ENCODE measurements at regions not wholly inside any gene's neighbourhood (a gene's known extent, or its start where the extent isn't known, plus 50 kb on each side); places are given as distances from the start of the nearest gene placed in this dataset.
"Not testable (repeated sequence)": the region's sequence is repeated elsewhere in the genome, so short reads cannot be mapped to it uniquely, and the experiment has no call there.

GRCh38 chr6:77097940-77098339 is 365.4 kb downstream of the HTR1B start:
- TF ChIP-seq, protein P1, sequence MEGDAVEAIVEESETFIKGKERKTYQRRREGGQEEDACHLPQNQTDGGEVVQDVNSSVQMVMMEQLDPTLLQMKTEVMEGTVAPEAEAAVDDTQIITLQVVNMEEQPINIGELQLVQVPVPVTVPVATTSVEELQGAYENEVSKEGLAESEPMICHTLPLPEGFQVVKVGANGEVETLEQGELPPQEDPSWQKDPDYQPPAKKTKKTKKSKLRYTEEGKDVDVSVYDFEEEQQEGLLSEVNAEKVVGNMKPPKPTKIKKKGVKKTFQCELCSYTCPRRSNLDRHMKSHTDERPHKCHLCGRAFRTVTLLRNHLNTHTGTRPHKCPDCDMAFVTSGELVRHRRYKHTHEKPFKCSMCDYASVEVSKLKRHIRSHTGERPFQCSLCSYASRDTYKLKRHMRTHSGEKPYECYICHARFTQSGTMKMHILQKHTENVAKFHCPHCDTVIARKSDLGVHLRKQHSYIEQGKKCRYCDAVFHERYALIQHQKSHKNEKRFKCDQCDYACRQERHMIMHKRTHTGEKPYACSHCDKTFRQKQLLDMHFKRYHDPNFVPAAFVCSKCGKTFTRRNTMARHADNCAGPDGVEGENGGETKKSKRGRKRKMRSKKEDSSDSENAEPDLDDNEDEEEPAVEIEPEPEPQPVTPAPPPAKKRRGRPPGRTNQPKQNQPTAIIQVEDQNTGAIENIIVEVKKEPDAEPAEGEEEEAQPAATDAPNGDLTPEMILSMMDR (IDR thresholded peaks at IDR 0.05; ENCODE audit: borderline replicate concordance, insufficient read depth, low read depth, low read length), result no peak
- H3K4me3 ChIP-seq (ENCODE audit: low read depth, low read length), result no peak overlapping the region

GRCh38 chr6:77095936-77096627 is 367.2 kb downstream of the HTR1B start:
- H3K4me3 ChIP-seq (ENCODE audit: low read depth, low read length), result no peak overlapping the region
- TF ChIP-seq, protein P1 (IDR thresholded peaks at IDR 0.05; ENCODE audit: borderline replicate concordance, insufficient read depth, low read depth, low read length), result no peak

DNA sequence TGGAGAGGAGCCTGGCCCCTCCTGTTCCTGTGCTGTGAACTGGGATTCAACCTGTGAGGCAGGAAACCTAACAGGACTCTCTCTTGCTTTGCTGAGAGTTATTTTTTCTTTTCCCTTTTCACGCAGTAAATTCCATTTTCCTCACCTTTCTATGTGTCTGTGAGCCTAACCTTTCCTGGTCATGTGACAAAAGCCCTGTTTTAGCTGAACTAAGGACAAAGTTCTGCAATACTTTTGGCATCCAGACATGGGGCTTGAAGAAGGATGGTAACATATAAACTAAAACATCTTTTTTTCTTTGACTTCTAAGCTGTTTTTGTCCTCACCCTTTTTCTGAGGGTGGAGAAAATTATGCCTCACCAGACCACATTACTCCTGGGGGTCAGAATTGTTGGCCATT is 368.5 kb downstream of the HTR1B start:
- TF ChIP-seq, protein P1 (IDR thresholded peaks at IDR 0.05; ENCODE audit: borderline replicate concordance, insufficient read depth, low read depth, low read length), result no peak
- no peak overlapping the region for H3K4me3 ChIP-seq (ENCODE audit: low read depth, low read length)

- H3K4me3 ChIP-seq (ENCODE audit: low read depth, low read length), result no peak overlapping the region
- TF ChIP-seq, protein P1 (IDR thresholded peaks at IDR 0.05; ENCODE audit: borderline replicate concordance, insufficient read depth, low read depth, low read length), result no peak
These were observed 370.3 kb downstream of the HTR1B start for GRCh38 chr6:77092971-77093370.

DNA sequence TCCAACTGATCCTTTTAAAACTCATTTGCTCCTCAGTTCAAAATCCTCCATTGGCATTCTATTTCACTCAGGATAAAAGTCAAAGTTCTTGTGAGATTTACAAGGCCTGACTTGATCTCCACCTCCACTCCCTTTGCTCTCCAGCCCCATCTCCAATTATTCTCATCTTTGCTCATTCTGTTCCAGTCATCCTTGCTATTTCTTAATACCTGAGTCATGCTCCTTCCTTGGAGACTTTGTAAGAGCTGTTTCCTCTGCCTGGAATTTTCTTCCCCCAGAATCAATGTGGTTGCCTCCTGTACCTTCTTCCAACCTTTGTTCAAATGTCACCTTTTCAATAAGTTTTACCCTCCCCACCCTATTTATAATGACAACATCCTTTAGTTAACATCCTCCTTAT is 373.5 kb downstream of the HTR1B start:
- H3K4me3 ChIP-seq (ENCODE audit: low read depth, low read length), result no peak overlapping the region
- TF ChIP-seq, protein P1 (IDR thresholded peaks at IDR 0.05; ENCODE audit: borderline replicate concordance, insufficient read depth, low read depth, low read length), result no peak

GRCh38 chr6:77087794-77088318 is 375.4 kb downstream of the HTR1B start:
- not testable (repeated sequence) for H3K4me3 ChIP-seq (ENCODE audit: low read depth, low read length)

DNA sequence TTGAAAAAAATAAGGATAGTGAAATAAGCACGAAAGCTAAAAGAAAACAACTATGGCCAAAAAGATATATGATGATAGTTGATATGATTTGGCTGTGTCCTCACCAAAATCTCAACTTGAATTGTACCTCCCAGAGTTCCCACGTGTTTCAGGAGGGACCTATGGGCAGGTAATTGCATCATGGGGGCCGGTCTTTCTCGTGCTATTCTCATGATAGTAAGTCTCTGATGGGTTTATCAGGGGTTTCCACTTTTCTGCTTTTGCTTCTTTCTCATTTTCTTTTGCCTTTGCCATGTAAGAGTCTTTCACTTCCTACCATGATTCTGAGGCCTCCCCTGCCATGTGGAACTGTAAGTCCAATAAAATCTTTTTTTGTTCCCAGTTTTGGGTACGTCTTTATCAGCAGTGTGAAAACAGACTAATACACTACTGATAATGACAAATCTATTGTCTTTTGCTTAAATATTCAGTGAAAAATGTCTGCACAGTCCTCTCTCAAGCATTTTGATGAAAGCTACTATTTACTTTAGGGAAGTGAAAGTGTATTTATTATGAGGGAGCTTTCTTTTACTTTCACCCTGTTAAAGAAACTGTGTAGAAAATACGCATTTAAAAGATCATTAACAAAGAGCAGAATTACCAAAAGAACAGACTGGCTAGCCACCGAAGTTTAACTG is 389.1 kb downstream of the HTR1B start:
- no peak overlapping the region for H3K4me3 ChIP-seq (ENCODE audit: low read depth, low read length)
- TF ChIP-seq, protein P1 (IDR thresholded peaks at IDR 0.05; ENCODE audit: borderline replicate concordance, insufficient read depth, low read depth, low read length), result no peak

Data from GM12875 (cell line).